Muscle layer of duodenum (tissue), 2 donors: ENCODE measurements at regions not wholly inside any gene's neighbourhood (a gene's known extent, or its start where the extent isn't known, plus 50 kb on each side); places are given as distances from the start of the nearest gene placed in this dataset.
"Not testable (repeated sequence)": the region's sequence is repeated elsewhere in the genome, so short reads cannot be mapped to it uniquely, and the experiment has no call there.

Source experiments
- H3K27ac ChIP-seq: one replicate; pipeline ENCODE4 v1.7.0; 2013; ENCODE audit warnings: mild to moderate bottlenecking, low read length
- H3K27me3 ChIP-seq: one replicate; pipeline ENCODE4 v1.7.0; 2013; ENCODE audit warnings: low read depth, mild to moderate bottlenecking, control low read depth, low read length
- H3K36me3 ChIP-seq, 2 donors: one replicate each; pipeline ENCODE4 v1.7.0; 2013; ENCODE audit warnings: low read length in 2 of 2, control low read depth in 1 of 2, mild to moderate bottlenecking in 1 of 2; ENCODE audit not compliant: insufficient read depth in 2 of 2, control insufficient read depth in 1 of 2
- H3K4me1 ChIP-seq, 2 donors: one replicate each; pipeline ENCODE4 v1.7.0; 2013; ENCODE audit warnings: low read length in 2 of 2, mild to moderate bottlenecking in 2 of 2, control low read depth in 1 of 2, moderate library complexity in 1 of 2; ENCODE audit not compliant: insufficient read depth in 2 of 2, control insufficient read depth in 1 of 2
- H3K4me3 ChIP-seq, 2 donors: one replicate each; pipeline ENCODE4 v1.7.0; 2013; ENCODE audit warnings: low read length in 2 of 2, low read depth in 1 of 2, mild to moderate bottlenecking in 1 of 2
- H3K9me3 ChIP-seq, 2 donors: one replicate each; pipeline ENCODE4 v1.7.0; 2013; ENCODE audit warnings: low read length in 2 of 2, control low read depth in 1 of 2, mild to moderate bottlenecking in 1 of 2; ENCODE audit not compliant: control insufficient read depth in 1 of 2
- donor health status: healthy.

DNA sequence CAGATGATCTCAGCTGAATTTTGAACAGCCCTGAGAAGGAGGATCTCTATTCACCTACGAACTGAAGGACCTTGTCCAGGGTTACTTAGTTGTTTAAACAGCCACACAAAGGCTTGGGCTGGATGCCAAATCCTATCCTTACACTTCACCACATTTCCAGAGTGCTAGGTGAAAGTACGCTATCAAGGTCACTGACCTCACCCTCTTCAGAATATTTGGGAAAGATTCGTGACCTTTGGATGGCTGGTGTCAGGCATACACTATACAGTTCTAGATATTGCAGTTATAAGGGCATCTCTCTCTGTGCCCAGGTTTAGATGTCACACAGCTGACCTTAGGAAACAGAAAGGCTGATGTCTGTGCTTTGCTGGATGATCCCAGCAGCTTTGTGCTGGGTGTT is 61.2 kb upstream of the ABLIM1 start:
- H3K4me1 ChIP-seq: peaks cover 4 to 12% of the 10 kb centered on the region in 2 donors
- H3K9me3 ChIP-seq: no peaks in the 10 kb centered on the region
- no peak overlapping the region for H3K4me3 ChIP-seq
- H3K27me3 ChIP-seq: no peaks in the 10 kb centered on the region
- no peak overlapping the region for H3K27ac ChIP-seq
- no peaks in the 10 kb centered on the region for H3K36me3 ChIP-seq

DNA sequence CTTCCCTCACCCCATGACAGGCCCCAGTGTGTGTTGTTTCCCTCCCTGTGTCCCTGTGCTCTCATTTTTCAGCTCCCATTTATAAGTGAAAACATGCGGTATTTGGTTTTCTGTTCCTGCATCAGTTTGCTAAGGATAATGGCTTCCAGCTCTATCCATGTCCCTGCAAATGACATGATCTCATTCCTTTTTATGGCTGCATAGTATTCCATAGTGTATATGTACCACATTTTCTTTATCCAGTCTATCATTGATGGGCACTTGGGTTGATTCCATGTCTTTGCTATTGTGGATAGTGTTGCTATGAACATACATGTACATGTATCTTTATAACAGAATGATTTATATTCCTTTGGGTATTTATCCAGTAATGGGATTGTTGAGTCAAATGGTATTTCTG is 61.9 kb upstream of the ABLIM1 start:
- not testable (repeated sequence) for H3K36me3 ChIP-seq, H3K27ac ChIP-seq, H3K4me3 ChIP-seq, H3K4me1 ChIP-seq, H3K9me3 ChIP-seq, H3K27me3 ChIP-seq

DNA sequence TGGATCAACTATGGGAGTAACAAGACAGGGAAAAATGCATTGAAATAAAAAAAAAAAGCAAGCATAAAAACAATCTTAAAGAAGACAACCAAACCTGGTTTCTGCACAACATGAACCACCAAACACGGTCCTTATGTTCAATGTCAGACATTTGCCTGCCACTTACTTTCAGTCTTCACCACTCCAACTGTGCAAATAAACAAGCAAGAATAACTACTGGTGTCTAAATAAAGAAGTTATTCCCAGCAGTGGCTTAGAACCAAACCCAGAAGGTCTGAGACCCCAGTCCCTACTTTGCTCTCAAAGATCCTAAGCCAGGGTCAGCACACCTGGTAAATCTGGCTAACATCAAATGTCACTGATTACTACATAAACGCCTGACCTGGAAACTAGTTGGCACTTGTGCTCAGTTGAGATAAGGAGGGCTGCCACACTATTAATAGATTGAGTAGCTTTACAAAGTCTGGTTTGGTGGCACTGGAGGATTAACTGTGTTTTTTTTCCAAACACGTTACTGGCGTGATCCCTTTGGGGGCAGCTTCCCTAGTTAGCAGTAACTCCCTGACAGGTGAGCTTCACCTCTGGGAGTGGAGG is 62.7 kb upstream of the ABLIM1 start:
- Histone ChIP-seq H3K36me3 (no peaks in the 10 kb centered on the region), H3K9me3 (no peaks in the 10 kb centered on the region), H3K4me3 (no peak overlapping the region), H3K27ac (no peak overlapping the region), H3K27me3 (no peaks in the 10 kb centered on the region), H3K4me1 (peaks cover 0 to 4% of the 10 kb centered on the region in 2 donors)

DNA sequence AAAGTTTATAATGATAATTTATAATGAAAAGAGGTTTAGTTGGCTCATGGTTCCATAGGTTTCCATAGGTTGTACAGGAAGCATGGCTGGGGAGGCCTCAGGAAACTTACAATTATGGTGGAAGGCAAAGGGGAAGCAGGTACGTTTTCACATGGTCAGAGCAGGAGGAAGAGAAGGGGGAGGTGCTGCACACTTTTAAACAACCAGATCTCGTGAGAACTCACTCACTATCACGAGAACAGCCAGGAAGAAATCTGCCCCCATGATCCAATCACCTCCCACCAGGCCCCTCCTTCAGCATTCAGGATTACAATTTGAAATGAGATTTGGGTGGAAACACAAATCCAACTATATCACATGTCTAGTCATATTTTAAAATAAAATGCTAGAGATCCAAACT is 64.1 kb upstream of the ABLIM1 start:
- not testable (repeated sequence) for H3K27ac ChIP-seq, H3K36me3 ChIP-seq, H3K4me3 ChIP-seq, H3K9me3 ChIP-seq, H3K27me3 ChIP-seq, H3K4me1 ChIP-seq

- H3K27me3 ChIP-seq: no peaks in the 10 kb centered on the region
- no peaks in the 10 kb centered on the region for H3K9me3 ChIP-seq
- no peaks in the 10 kb centered on the region for H3K36me3 ChIP-seq
- H3K4me1 ChIP-seq: peaks cover 0 to 2% of the 10 kb centered on the region in 2 donors
- H3K4me3 ChIP-seq: no peak overlapping the region
- H3K27ac ChIP-seq: no peak overlapping the region
These were observed 65.3 kb upstream of the ABLIM1 start for GRCh38 chr10:114723361-114723760.

DNA sequence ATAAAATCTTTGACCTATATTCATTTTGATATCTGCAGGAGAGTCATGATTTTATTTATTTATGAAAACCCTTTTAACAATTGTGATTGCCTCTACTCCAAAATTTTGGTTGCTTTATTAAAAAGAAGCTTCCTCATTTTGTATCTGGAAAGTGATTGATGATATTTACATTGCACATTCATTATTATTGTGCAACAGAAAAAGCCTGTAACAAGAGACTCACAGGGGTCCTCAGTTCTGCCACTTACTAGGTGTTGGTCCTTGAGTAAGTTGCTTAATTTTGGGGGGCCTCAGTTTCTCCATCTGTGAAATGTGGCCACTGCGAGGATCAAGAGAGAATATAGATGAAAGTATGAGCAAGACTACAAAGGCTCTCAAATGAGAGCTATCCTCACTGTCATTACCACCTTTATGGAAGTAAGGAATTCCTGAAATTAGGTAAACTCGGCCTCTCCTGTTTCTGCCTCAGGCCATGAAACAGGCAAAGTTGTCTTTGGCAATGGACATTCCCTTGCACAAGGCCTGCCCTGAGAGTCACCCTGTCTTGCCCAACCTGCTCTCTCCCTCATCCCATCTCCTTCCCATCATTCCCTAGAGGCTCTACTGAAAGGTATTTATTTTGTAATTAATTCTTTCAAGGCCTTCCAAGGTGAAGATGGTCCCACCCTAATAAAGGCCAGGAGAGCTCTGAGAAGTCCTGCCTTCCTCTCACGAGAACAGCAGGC is 66.1 kb upstream of the ABLIM1 start:
- no peaks in the 10 kb centered on the region for H3K9me3 ChIP-seq
- no peak overlapping the region for H3K4me3 ChIP-seq
- no peaks in the 10 kb centered on the region for H3K27me3 ChIP-seq
- no peak overlapping the region for H3K27ac ChIP-seq
- H3K4me1 ChIP-seq: no peaks in the 10 kb centered on the region
- H3K36me3 ChIP-seq: no peaks in the 10 kb centered on the region

DNA sequence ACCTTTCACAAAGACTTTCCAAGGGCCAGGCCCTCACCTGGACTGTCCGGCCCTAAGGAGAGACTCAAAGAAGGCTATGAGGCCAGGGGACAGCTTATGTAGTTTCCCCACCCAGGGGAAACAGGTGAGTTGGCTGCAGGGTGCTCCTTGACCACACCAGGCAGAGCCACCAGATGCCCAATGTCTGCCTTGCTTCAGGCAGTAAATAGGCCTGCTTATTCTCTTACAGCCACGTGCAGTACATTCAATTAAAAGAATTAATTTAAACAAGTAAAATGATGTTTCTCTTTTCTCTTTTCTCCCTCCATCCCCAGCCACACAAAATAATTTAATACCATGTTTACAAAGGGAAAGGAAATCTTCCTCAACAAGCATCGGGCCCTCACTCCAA is 66.6 kb upstream of the ABLIM1 start:
- Histone ChIP-seq H3K36me3 (no peaks in the 10 kb centered on the region), H3K4me1 (no peaks in the 10 kb centered on the region), H3K9me3 (no peaks in the 10 kb centered on the region), H3K27me3 (no peaks in the 10 kb centered on the region), H3K4me3 (no peak overlapping the region), H3K27ac (no peak overlapping the region)

DNA sequence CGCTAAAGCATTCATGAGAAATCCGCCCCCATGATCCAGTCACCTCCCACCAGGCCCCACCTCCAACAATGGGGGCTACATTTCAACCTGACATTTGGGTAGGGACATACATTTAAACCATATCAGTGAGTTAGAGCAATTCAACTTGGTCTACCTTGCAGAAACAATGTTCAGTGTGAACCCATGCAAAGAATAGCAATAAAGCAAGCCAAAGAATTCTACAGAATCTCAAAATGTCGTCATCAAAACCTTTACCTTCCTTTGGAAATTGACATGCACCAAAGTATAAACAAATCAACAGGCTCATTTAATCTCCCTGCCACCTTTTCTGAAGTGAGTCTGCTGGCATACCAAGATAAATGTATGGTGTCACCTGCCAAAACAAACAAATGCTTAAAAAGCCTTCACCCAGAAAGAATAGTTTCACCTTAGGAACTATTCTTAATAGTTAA is 68.8 kb upstream of the ABLIM1 start:
- H3K4me3 ChIP-seq: no peak overlapping the region
- no peaks in the 10 kb centered on the region for H3K36me3 ChIP-seq
- no peaks in the 10 kb centered on the region for H3K4me1 ChIP-seq
- H3K27me3 ChIP-seq: no peaks in the 10 kb centered on the region
- no peak overlapping the region for H3K27ac ChIP-seq
- no peaks in the 10 kb centered on the region for H3K9me3 ChIP-seq

DNA sequence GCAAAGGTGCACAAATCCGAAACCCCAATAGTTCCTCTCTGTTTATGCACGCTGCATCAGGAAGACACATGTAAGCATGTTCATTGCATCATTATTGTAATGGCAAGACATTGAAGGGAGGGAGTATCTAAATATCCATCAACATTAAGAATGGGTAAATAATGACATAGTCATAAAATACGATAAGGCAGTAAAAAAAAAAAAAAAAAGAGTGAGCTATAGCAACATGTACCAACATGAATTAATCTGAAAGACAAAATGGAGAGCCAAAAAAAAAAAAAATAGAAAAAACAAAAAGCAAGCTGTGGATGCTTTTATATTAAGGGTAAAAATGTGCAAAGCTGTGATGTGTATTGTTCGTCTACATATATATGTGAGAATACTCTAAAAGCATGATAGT is 70.2 kb upstream of the ABLIM1 start:
- no peaks in the 10 kb centered on the region for H3K27me3 ChIP-seq
- H3K4me1 ChIP-seq: no peaks in the 10 kb centered on the region
- no peak overlapping the region for H3K4me3 ChIP-seq
- H3K27ac ChIP-seq: no peak overlapping the region
- no peaks in the 10 kb centered on the region for H3K36me3 ChIP-seq
- H3K9me3 ChIP-seq: no peaks in the 10 kb centered on the region

- no peaks in the 10 kb centered on the region for H3K27me3 ChIP-seq
- no peaks in the 10 kb centered on the region for H3K4me1 ChIP-seq
- H3K9me3 ChIP-seq: no peaks in the 10 kb centered on the region
- no peaks in the 10 kb centered on the region for H3K36me3 ChIP-seq
- no peak overlapping the region for H3K4me3 ChIP-seq
- H3K27ac ChIP-seq: no peak overlapping the region
These were observed 71.1 kb upstream of the ABLIM1 start for GRCh38 chr10:114729103-114729659.

DNA sequence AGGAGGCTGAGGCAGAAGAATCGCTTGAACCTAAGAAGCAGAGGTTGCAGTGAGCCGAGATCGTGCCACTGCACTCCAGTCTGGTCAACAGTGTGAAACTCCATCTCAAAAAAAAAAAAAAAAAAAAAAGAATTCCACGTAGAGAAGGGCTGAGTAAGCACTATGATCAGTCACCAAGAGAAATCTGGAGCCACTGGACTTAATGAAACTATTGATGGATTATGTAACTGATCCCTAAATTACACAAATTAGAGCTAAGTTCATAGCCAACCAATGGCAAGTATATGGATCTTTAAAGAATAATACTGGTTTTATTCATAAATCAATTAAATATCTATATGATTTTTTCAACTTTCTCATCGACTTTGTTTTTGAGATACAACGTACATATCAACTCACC is 72.2 kb upstream of the ABLIM1 start:
- no peaks in the 10 kb centered on the region for H3K4me1 ChIP-seq
- no peak overlapping the region for H3K27ac ChIP-seq
- no peaks in the 10 kb centered on the region for H3K36me3 ChIP-seq
- no peaks in the 10 kb centered on the region for H3K27me3 ChIP-seq
- H3K9me3 ChIP-seq: no peaks in the 10 kb centered on the region
- no peak overlapping the region for H3K4me3 ChIP-seq

- Histone ChIP-seq H3K36me3 (no peaks in the 10 kb centered on the region), H3K4me3 (no peak overlapping the region), H3K27ac (no peak overlapping the region), H3K9me3 (no peaks in the 10 kb centered on the region), H3K27me3 (no peaks in the 10 kb centered on the region), H3K4me1 (no peaks in the 10 kb centered on the region)
These were observed 74.9 kb upstream of the ABLIM1 start for GRCh38 chr10:114732931-114733330.
